GM10266 (cell line): ENCODE measurements at regions not wholly inside any gene's neighbourhood (a gene's known extent, or its start where the extent isn't known, plus 50 kb on each side); places are given as distances from the start of the nearest gene placed in this dataset.

Experiments
- DNase-seq: peaks from one replicate; pipeline ENCODE4 v3.0.0; 2012; ENCODE audit errors: extremely low spot score
- TF ChIP-seq, protein P1 (sequence below): IDR thresholded peaks from 2 replicates; pipeline ENCODE4 v1.5.1; 2012; ENCODE audit warnings: mild to moderate bottlenecking, low read depth; ENCODE audit not compliant: control insufficient read depth, insufficient read depth; ENCODE audit errors: missing control alignments

DNA sequence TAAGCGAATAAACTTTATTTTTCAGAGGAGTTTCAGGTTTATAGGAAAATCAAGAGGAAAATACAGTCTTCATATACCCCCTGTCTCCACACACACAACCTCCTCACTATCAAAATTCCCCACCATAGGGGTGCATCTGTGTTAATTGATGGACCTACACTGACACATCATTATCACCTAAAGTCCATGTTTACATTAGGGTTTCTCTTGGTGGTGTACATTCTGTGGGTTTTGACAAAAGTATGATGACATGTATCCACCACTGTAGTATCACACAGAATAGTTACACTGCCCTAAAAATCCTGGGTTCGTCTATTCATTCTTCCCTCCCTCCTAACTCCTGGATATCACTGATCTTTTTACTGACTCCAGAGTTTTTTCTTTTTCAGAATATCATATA is 654.2 kb downstream of the UQCRFS1 start:
- no peak for DNase-seq
- TF ChIP-seq, protein P1, sequence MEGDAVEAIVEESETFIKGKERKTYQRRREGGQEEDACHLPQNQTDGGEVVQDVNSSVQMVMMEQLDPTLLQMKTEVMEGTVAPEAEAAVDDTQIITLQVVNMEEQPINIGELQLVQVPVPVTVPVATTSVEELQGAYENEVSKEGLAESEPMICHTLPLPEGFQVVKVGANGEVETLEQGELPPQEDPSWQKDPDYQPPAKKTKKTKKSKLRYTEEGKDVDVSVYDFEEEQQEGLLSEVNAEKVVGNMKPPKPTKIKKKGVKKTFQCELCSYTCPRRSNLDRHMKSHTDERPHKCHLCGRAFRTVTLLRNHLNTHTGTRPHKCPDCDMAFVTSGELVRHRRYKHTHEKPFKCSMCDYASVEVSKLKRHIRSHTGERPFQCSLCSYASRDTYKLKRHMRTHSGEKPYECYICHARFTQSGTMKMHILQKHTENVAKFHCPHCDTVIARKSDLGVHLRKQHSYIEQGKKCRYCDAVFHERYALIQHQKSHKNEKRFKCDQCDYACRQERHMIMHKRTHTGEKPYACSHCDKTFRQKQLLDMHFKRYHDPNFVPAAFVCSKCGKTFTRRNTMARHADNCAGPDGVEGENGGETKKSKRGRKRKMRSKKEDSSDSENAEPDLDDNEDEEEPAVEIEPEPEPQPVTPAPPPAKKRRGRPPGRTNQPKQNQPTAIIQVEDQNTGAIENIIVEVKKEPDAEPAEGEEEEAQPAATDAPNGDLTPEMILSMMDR = no peak

DNA sequence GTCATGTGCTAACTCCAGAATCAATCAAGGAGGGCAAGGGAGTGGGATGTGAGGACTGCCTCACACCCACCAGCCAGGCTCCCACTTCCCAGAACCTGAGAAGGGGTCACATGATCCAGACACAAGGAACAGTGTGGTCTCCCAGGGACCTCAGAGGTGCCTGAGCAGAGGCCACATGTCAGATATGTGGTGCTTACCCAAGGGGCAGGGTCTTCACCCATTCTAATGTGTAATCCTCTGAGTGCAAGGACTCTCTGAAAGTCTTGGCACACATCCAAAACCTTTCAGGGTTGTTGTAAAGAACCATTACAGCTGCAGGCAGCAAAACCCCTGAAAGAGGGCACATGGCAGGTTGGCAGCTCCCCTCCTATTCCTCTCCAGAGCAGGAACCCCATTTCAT is 656.6 kb downstream of the UQCRFS1 start:
- no peak for DNase-seq
- TF ChIP-seq, protein P1 = no peak

DNA sequence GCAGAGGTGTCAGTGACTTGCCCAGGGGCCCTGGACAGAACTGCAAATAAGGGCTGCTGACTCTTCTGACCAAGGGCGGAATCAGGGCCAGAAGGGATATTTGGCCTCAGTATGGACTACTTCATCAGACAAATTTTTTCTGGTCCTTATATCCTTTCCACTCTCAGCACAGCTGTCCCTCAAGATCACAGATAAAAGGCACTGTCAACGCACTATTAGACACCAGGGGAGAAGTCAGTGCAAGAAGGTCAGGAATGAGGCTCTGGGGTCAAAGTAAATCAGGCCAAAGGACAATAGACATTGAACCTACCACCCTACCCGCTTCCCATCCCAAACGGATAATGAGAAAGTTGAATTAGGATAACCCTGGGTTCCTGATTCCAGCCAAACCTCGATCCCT is 657.6 kb downstream of the UQCRFS1 start:
- DNase-seq = no peak
- TF ChIP-seq, protein P1 = no peak

DNA sequence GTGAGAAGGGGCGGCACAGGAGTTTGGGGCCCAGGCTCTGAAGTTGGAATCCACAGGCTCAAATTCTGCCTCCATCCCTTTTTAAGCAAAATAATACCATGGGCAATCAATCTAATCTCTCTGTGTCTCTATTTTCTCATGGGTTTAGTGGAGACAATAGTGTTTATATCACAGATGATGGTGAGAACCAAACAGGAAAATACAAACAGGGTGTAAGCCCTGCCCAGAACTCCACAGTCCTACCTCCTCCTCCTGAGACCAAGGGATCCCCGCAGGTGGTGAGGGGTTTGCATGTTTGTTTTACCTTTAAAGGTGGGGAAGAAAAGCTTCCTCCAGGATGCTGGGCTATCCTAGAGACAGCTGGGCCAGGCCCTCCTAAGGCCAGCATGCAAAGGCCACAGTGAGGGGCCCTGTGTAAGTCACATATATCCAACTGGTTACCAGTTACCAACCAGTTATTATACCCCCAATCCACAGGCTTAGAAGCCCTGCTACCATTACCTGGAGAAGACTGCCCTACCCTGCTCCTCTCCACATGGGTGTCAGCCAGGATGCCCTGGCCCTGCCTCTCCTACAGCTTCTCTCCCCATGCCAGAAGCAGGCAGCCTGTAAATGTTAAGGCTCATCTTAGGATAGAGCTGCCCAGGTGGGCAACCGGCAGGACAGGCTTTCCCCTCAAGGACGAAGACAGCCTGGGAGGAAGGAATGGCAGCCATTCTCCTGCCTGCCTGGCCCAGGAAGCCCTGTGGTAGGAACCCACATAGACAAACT is 658.4 kb downstream of the UQCRFS1 start:
- TF ChIP-seq, protein P1 = no peak
- no peak for DNase-seq

DNA sequence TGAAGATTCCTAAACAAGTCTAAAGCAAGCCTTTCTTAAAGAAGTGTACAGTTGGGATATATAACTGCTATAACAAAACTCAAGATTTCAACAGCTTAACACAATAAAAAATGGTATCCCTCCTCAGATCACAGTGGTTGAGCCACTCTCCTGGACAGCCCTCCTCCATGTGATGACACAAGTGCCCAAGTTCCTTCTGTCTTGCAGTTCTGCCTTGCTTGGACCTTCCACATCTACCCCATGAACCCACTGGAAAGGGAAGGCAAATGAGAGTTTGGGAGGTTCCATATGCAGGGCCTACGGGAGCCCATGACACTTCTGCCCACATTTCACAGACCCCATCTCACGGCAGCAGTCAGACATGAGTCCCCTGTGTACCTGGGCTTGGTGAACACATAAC is 659.2 kb downstream of the UQCRFS1 start:
- TF ChIP-seq, protein P1 = no peak
- no peak for DNase-seq

DNA sequence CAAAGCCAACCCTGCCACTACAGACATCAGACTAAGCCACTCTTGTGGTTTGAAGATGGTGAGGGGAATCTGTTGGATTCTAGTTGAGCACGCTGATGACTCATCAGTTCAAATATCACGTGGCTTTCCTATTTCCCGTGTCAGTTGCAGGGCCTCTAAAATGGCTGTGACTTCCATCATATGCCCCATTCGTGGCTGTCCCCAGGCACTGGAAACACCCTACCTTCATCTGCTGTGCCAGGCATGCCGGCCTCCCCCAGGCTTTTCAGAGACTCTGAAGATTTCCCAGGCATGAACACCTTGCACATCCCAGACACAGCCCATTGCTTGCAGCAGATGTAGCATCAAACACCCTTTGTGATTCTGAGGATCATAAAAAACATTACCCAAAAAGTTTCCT is 659.9 kb downstream of the UQCRFS1 start:
- TF ChIP-seq, protein P1 = no peak
- no peak for DNase-seq

DNA sequence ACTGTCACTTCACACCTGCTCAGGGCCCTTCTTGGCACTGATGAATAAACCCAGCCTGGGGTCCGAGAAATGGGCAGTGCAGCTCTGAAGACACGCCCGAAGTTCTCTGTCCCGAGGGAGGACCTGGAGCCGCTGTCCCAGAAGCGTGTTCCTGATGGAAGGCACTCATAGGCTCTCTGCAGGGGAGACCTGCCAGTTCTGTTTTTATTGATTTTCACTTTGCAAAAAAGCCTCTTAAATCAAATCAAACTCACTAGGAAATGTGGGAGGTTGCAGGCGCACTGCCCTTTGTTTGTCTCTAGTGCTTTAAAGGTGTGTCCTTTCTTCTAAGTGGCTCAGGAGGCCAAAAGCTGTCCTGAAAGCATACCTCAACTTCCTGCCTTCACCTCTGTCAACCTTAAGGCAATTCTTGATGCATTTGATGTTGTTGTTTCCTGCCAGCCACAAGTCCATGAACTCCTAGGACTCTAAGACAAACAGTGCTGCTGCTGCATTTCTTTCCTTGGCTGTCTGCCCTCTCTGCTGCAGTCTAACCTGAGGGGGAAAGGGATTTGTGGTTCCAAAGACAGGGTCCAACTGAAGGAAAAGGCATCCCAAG is 663.2 kb downstream of the UQCRFS1 start:
- DNase-seq = no peak
- TF ChIP-seq, protein P1 = no peak
